ENCODE measurements at regions not wholly inside any gene's neighbourhood (a gene's known extent, or its start where the extent isn't known, plus 50 kb on each side); places are given as distances from the start of the nearest gene placed in this dataset.

DNA sequence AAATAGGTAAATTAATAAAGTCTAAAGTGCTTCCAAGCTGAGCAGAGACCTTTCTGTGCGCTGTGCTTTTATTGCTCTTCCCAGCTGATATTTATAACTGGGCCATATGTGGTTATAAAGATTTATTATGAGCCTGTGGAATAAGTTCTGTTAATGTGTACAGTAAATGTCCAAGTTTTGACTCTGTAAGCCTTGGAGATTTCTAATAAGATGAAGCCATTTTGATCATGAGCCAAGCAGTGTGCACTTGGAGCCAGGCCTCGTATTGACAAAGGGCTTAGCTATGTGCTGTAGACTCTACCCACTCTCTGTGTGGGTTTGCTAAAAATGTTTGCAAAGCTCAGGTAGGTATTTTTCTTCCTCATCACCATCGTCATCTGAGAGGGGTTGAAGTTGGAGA, 361.1 kb downstream of the FOXA2 start:
- TF ChIP-seq POLR2AphosphoS5 (IDR thresholded peaks at IDR 0.05; ENCODE audit: low read depth) = no peak
- TF ChIP-seq, protein P1, sequence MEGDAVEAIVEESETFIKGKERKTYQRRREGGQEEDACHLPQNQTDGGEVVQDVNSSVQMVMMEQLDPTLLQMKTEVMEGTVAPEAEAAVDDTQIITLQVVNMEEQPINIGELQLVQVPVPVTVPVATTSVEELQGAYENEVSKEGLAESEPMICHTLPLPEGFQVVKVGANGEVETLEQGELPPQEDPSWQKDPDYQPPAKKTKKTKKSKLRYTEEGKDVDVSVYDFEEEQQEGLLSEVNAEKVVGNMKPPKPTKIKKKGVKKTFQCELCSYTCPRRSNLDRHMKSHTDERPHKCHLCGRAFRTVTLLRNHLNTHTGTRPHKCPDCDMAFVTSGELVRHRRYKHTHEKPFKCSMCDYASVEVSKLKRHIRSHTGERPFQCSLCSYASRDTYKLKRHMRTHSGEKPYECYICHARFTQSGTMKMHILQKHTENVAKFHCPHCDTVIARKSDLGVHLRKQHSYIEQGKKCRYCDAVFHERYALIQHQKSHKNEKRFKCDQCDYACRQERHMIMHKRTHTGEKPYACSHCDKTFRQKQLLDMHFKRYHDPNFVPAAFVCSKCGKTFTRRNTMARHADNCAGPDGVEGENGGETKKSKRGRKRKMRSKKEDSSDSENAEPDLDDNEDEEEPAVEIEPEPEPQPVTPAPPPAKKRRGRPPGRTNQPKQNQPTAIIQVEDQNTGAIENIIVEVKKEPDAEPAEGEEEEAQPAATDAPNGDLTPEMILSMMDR (IDR thresholded peaks at IDR 0.05; ENCODE audit: insufficient read depth, low read length) = no peak
- no peak for TF ChIP-seq GABPA (IDR thresholded peaks at IDR 0.05; ENCODE audit: low read depth)
- TF ChIP-seq REST (IDR thresholded peaks at IDR 0.05; ENCODE audit: insufficient replicate concordance, low read depth) = no peak

All from HL-60 (cell line).